NT2/D1 (cell line): ENCODE measurements at regions not wholly inside any gene's neighbourhood (a gene's known extent, or its start where the extent isn't known, plus 50 kb on each side); places are given as distances from the start of the nearest gene placed in this dataset.

Experiments used
- SUZ12 ChIP-seq: IDR thresholded peaks from 2 replicates; pipeline ENCODE4 v1.6.1; 2011; ENCODE audit not compliant: insufficient read length, insufficient read depth; ENCODE audit errors: extremely low read depth
- YY1 ChIP-seq: IDR thresholded peaks from 2 replicates; pipeline ENCODE4 v1.6.1; 2011; ENCODE audit not compliant: insufficient read length, insufficient read depth
- ZNF274 ChIP-seq: IDR thresholded peaks from 2 replicates; pipeline ENCODE4 v1.6.1; 2011; ENCODE audit warnings: mild to moderate bottlenecking, low read depth, low read length

GRCh38 chr10:107542607-107543006 is 378.1 kb upstream of the SORCS1 start:
- TF ChIP-seq SUZ12 (no peak), ZNF274 (no peak), YY1 (no peak)
